Endodermal cell (in vitro differentiated cells): ENCODE measurements at regions not wholly inside any gene's neighbourhood (a gene's known extent, or its start where the extent isn't known, plus 50 kb on each side); places are given as distances from the start of the nearest gene placed in this dataset.

ENCODE experiments used
- DNase-seq: peaks from one replicate; pipeline ENCODE4 v3.0.0-alpha.2; 2017
- H3K27ac ChIP-seq: 2 replicates; pipeline ENCODE4 v1.5.1; 2013; ENCODE audit warnings: mild to moderate bottlenecking, low read depth, low read length, moderate library complexity
- H3K27me3 ChIP-seq: 2 replicates; pipeline ENCODE4 v1.6.1; 2013; ENCODE audit warnings: mild to moderate bottlenecking, low read length, moderate library complexity; ENCODE audit not compliant: insufficient read depth, control insufficient read depth, poor library complexity, severe bottlenecking
- H3K36me3 ChIP-seq: 2 replicates; pipeline ENCODE4 v1.7.0; 2013; ENCODE audit warnings: mild to moderate bottlenecking, low read length, moderate library complexity; ENCODE audit not compliant: control insufficient read depth, insufficient read depth
- H3K4me1 ChIP-seq: one replicate; pipeline ENCODE4 v1.7.0; 2013; ENCODE audit warnings: low read length; ENCODE audit not compliant: control insufficient read depth, insufficient read depth
- H3K4me3 ChIP-seq: 2 replicates; pipeline ENCODE4 v1.5.1; 2013; ENCODE audit warnings: mild to moderate bottlenecking, low read length, moderate library complexity
- H3K9ac ChIP-seq: 2 replicates; pipeline ENCODE4 v1.6.1; 2013; ENCODE audit warnings: mild to moderate bottlenecking, low read length, moderate library complexity; ENCODE audit not compliant: poor library complexity, severe bottlenecking; ENCODE audit errors: extremely low read depth
- H3K9me3 ChIP-seq: 2 replicates; pipeline ENCODE4 v1.6.1; 2013; ENCODE audit warnings: mild to moderate bottlenecking, low read length, moderate library complexity; ENCODE audit not compliant: control insufficient read depth
- H3K27ac Mint-ChIP-seq: 2 replicates; pipeline ENCODE4 v1.8.0; 2020; ENCODE audit warnings: mixed read lengths
- H3K27me3 Mint-ChIP-seq: 2 replicates; pipeline ENCODE4 v1.8.0; 2021; ENCODE audit warnings: mild to moderate bottlenecking, mixed read lengths; ENCODE audit not compliant: insufficient read depth
- H3K36me3 Mint-ChIP-seq: 2 replicates; pipeline ENCODE4 v1.8.0; 2020; ENCODE audit warnings: low read depth, mixed read lengths
- H3K4me1 Mint-ChIP-seq: 2 replicates; pipeline ENCODE4 v1.8.0; 2020; ENCODE audit warnings: mixed read lengths
- H3K4me3 Mint-ChIP-seq: 2 replicates; pipeline ENCODE4 v1.8.0; 2020; ENCODE audit warnings: mild to moderate bottlenecking, moderate library complexity, mixed read lengths
- H3K9me3 Mint-ChIP-seq: 2 replicates; pipeline ENCODE4 v1.8.0; 2020; ENCODE audit warnings: mild to moderate bottlenecking, mixed read lengths
- CTCF ChIP-seq: fragments of 200-600 bp; sonication (generic); conservative IDR thresholded peaks from 2 replicates; pipeline ENCODE4 v1.5.0; 2021; ENCODE audit warnings: antibody characterized with exemption, mild to moderate bottlenecking
- WGBS, 2 experiments: methylation state at CpG; one replicate each; pipeline versions ENCODE4 v1.1.5 to v1.1.7; 2013; ENCODE audit warnings: missing lambda C conversion rate in 2 of 2, mixed read lengths in 1 of 2; ENCODE audit not compliant: insufficient coverage in 1 of 2, insufficient read length in 1 of 2; 5-methylcytosine and 5-hydroxymethylcytosine counted together

- H3K4me1 Mint-ChIP-seq = peaks cover 1% of the 10 kb centered on the region
- no peak overlapping the region for H3K27ac Mint-ChIP-seq
- no peak overlapping the region for H3K9ac ChIP-seq
- H3K36me3 ChIP-seq = no peaks in the 10 kb centered on the region
- WGBS, 2 experiments = 69 to 74% methylated on average over 2 to 3 of the region's 3 CpGs
- H3K4me3 Mint-ChIP-seq = no peak overlapping the region
- no peak overlapping the region for H3K27ac ChIP-seq
- TF ChIP-seq CTCF = no peak
- no peak overlapping the region for H3K4me3 ChIP-seq
- no peaks in the 10 kb centered on the region for H3K27me3 ChIP-seq
- no peak for DNase-seq
- H3K9me3 ChIP-seq = no peaks in the 10 kb centered on the region
- H3K4me1 ChIP-seq = no peaks in the 10 kb centered on the region
- no peaks in the 10 kb centered on the region for H3K36me3 Mint-ChIP-seq
- no peaks in the 10 kb centered on the region for H3K9me3 Mint-ChIP-seq
- peaks cover 4% of the 10 kb centered on the region for H3K27me3 Mint-ChIP-seq
Observed at GRCh38 chr12:116442946-116443345, 116.2 kb upstream of the MAP1LC3B2 start.

GRCh38 chr12:116443821-116444589, 115.2 kb upstream of the MAP1LC3B2 start:
- H3K27ac Mint-ChIP-seq = no peak overlapping the region
- H3K9me3 Mint-ChIP-seq = no peaks in the 10 kb centered on the region
- TF ChIP-seq CTCF = no peak

GRCh38 chr12:116444590-116444943, 114.6 kb upstream of the MAP1LC3B2 start:
- no peak overlapping the region for H3K27ac ChIP-seq
- no peaks in the 10 kb centered on the region for H3K27me3 ChIP-seq
- no peak for TF ChIP-seq CTCF
- no peaks in the 10 kb centered on the region for H3K9me3 Mint-ChIP-seq
- H3K9ac ChIP-seq = no peak overlapping the region
- H3K4me3 ChIP-seq = no peak overlapping the region
- DNase-seq = no peak
- no peaks in the 10 kb centered on the region for H3K36me3 ChIP-seq
- peaks cover 4% of the 10 kb centered on the region for H3K27me3 Mint-ChIP-seq
- no peak overlapping the region for H3K27ac Mint-ChIP-seq
- H3K9me3 ChIP-seq = no peaks in the 10 kb centered on the region
- 84 to 94% methylated on average over 3 to 7 of the region's 7 CpGs for WGBS, 2 experiments
- H3K36me3 Mint-ChIP-seq = no peaks in the 10 kb centered on the region
- H3K4me1 Mint-ChIP-seq = peaks cover 1% of the 10 kb centered on the region
- no peaks in the 10 kb centered on the region for H3K4me1 ChIP-seq
- no peak overlapping the region for H3K4me3 Mint-ChIP-seq

More at GRCh38 chr12:116443821-116444589, 115.2 kb upstream of the MAP1LC3B2 start:
- no peak for DNase-seq
- Mint-ChIP-seq H3K4me3 (no peak overlapping the region), H3K36me3 (no peaks in the 10 kb centered on the region), H3K4me1 (peaks cover 1% of the 10 kb centered on the region), H3K27me3 (peaks cover 4% of the 10 kb centered on the region)
- Histone ChIP-seq H3K4me1 (no peaks in the 10 kb centered on the region), H3K9ac (no peak overlapping the region), H3K36me3 (no peaks in the 10 kb centered on the region), H3K4me3 (no peak overlapping the region), H3K27me3 (no peaks in the 10 kb centered on the region), H3K9me3 (no peaks in the 10 kb centered on the region), H3K27ac (no peak overlapping the region)
- 86 to 92% methylated on average over 9 to 16 of the region's 16 CpGs for WGBS, 2 experiments
